Neutrophil (primary cell): ENCODE measurements at regions not wholly inside any gene's neighbourhood (a gene's known extent, or its start where the extent isn't known, plus 50 kb on each side); places are given as distances from the start of the nearest gene placed in this dataset.
"Not testable (repeated sequence)": the region's sequence is repeated elsewhere in the genome, so short reads cannot be mapped to it uniquely, and the experiment has no call there.

Experiments
- H3K27ac ChIP-seq: fragments of 200-600 bp; sonication (generic); 2 replicates; pipeline ENCODE4 v1.5.1; 2016; ENCODE audit warnings: mild to moderate bottlenecking, moderate library complexity
- H3K27me3 ChIP-seq: fragments of 200-600 bp; sonication (generic); 2 replicates; pipeline ENCODE4 v1.6.0; 2016; ENCODE audit warnings: mild to moderate bottlenecking
- H3K36me3 ChIP-seq: fragments of 200-600 bp; sonication (generic); 2 replicates; pipeline ENCODE4 v1.5.1; 2017
- H3K4me1 ChIP-seq, 2 experiments: fragments of 200-600 bp in 1 of 2; sonication (generic) in 1 of 2; 1 replicate in 1 of 2; 2 replicates in 1 of 2; pipeline versions ENCODE4 v1.5.1 to v1.6.1; 2013 to 2016; ENCODE audit warnings: low read depth in 1 of 2, low read length in 1 of 2, mild to moderate bottlenecking in 1 of 2, moderate library complexity in 1 of 2; ENCODE audit not compliant: control insufficient read depth in 1 of 2, insufficient read depth in 1 of 2
- H3K4me3 ChIP-seq, 2 experiments: fragments of 200-600 bp in 1 of 2; sonication (generic) in 1 of 2; 1 replicate in 1 of 2; 2 replicates in 1 of 2; pipeline ENCODE4 v1.5.1; 2013 to 2016; ENCODE audit warnings: low read depth in 1 of 2, low read length in 1 of 2, mild to moderate bottlenecking in 1 of 2, moderate library complexity in 1 of 2
- H3K9me3 ChIP-seq: fragments of 200-600 bp; sonication (generic); 2 replicates; pipeline ENCODE4 v1.5.1; 2016
- TF ChIP-seq, protein P1 (sequence below): fragments of 200-600 bp; sonication (generic); IDR thresholded peaks from 2 replicates; pipeline ENCODE4 v1.5.1; 2016; ENCODE audit warnings: antibody characterized with exemption

DNA sequence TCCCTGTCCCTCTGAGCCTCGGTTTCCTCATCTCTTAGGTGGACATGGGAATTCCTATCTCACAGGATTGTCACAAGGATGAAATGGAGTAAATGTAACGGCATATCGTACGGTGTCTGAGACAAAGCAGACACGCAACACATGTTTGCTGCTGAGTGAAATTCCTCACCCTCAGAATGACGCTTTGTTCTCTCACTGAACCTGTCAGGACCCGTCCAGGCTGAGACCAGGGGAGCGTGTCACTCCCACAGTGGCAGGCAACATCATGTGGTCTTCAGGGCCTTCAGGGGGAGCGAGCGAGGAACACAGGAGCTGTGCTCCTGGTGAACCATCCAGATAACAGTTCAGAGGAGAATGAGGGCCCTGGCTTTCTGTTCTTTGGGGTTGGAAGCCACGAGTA, 74.2 kb downstream of the TOMM20 start:
- TF ChIP-seq, protein P1, sequence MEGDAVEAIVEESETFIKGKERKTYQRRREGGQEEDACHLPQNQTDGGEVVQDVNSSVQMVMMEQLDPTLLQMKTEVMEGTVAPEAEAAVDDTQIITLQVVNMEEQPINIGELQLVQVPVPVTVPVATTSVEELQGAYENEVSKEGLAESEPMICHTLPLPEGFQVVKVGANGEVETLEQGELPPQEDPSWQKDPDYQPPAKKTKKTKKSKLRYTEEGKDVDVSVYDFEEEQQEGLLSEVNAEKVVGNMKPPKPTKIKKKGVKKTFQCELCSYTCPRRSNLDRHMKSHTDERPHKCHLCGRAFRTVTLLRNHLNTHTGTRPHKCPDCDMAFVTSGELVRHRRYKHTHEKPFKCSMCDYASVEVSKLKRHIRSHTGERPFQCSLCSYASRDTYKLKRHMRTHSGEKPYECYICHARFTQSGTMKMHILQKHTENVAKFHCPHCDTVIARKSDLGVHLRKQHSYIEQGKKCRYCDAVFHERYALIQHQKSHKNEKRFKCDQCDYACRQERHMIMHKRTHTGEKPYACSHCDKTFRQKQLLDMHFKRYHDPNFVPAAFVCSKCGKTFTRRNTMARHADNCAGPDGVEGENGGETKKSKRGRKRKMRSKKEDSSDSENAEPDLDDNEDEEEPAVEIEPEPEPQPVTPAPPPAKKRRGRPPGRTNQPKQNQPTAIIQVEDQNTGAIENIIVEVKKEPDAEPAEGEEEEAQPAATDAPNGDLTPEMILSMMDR = no peak
- no peaks in the 10 kb centered on the region for H3K9me3 ChIP-seq
- no peaks in the 10 kb centered on the region for H3K27me3 ChIP-seq
- no peak overlapping the region for H3K4me3 ChIP-seq
- H3K36me3 ChIP-seq = no peaks in the 10 kb centered on the region
- no peak overlapping the region for H3K27ac ChIP-seq
- H3K4me1 ChIP-seq = peaks cover 19 to 22% of the 10 kb centered on the region in 2 experiments

DNA sequence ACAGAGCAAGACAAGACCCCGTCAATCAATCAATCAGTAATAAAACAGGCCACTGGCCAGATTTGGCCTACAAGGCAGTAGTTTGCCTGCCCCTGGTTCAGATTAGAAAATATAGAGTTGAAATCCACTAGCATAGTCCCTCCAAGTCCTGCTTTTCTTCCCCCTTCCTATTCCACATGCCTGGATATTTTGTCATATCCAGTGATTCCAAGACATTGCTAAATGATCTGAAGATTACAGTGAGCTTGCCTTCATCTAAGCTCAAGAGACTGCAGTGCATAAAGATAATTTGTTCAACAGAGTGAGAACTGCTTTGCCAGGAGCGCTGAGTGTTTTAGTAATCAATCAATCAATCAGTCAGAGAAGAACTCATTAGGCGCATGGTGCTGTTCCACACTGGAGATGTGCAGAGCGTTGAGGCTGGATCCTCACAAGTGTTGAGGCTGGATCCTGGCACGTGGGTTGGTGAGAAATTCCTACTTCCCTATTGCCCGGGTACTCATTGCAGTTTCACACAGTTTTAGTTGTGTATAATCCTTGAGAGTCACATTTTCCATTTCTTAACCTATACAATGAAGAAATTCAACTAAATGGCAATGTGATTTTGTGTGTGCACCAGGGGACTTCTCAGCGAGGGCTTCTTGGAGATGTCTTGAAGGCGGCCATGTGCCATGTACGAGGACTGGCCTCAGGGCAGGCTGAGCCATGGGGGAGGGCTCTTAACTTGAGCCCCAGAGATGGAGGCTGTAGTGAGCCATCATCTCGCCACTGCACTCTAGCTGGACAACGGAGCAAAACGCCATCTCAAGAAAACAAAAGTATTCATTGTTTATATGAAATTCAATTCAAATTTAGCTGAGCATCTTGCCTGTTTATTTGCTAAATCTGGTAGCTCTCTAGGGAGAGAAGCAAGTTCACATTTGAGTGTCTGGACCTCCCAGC, 76.3 kb downstream of the TOMM20 start:
- peaks cover 12% of the 10 kb centered on the region in 2 experiments for H3K4me1 ChIP-seq
- TF ChIP-seq, protein P1 = no peak
- no peaks in the 10 kb centered on the region for H3K27me3 ChIP-seq
- H3K27ac ChIP-seq = no peak overlapping the region
- no peaks in the 10 kb centered on the region for H3K36me3 ChIP-seq
- H3K4me3 ChIP-seq = no peak overlapping the region
- no peaks in the 10 kb centered on the region for H3K9me3 ChIP-seq

DNA sequence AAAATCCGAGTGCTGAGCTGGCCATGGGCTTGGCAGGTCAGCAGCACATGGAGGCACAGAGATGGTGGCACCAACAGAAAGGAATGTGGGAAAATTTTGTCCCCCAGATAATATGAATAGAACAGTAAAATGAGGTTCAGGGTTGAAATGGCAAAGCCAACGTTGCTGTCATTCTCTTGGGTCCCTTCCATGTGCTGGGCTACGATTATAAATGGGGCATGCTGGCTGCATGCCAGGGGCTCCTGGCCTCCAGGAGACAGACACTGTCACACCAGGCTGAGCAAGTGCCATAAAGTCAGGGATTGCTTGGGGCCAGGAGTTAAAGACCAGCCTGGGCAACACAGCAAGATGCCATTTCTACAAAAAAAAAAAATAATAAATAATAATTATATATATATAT, 77.1 kb downstream of the TOMM20 start:
- Histone ChIP-seq H3K27ac (no peak overlapping the region), H3K4me1 (peaks cover 4% of the 10 kb centered on the region in 2 experiments), H3K36me3 (no peaks in the 10 kb centered on the region), H3K4me3 (no peak overlapping the region), H3K9me3 (no peaks in the 10 kb centered on the region), H3K27me3 (no peaks in the 10 kb centered on the region)
- TF ChIP-seq, protein P1 = no peak

DNA sequence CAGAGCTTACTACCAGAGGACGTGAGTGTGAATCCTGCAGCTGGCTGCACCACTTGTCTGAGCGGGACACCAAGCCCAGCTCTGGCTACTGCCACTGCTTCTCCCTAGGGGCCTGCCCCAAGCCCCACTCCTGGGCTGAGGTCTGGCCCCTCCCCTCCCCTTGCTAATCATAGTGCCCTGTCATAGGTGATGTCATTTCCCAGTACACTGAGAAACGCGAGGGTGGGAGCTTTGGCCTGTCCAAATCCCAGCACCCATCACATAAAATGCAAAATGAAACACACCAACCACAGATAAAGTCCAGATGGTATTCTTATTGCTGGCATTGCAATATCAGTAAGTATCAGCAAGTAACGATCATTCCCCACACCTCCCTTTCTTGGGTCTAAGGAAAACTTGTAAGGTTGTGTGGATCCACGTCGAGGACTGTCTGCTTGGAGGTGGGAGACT, 77.7 kb downstream of the TOMM20 start:
- no peak overlapping the region for H3K4me3 ChIP-seq
- H3K36me3 ChIP-seq = no peaks in the 10 kb centered on the region
- H3K27ac ChIP-seq = no peak overlapping the region
- H3K4me1 ChIP-seq = no peaks in the 10 kb centered on the region
- no peaks in the 10 kb centered on the region for H3K9me3 ChIP-seq
- H3K27me3 ChIP-seq = no peaks in the 10 kb centered on the region
- TF ChIP-seq, protein P1 = no peak

DNA sequence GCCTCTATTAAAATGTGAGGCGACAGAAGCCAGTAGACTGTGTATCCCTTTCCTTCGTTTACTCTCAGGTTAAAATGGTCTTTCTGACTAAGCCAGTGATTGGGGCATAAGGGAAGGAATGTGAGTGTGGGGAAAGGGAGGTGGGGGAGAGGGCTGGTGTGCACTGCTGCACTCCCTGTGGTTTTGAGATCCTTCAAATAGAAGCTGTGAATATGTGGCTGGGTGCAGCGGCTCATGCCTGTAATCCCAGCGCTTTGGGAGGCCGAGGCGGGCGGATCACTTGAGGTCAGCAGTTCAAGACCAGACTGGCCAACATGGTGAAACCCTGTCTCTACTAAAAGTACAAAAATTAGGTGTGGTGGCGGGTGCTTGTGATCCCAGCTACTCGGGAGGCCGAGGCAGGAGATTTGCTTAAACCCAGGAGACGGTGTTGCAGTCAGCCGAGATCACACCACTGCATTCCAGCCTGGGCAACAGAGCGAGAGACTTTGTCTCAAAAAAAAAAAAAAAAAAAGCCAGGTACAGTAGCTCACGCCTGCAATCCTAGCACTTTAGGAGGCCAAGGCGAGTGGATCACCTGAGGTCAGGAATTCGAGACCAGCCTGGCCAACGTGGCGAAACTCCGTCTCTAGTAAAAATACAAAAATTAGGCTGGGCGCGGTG, 78.8 kb downstream of the TOMM20 start:
- H3K9me3 ChIP-seq, H3K27me3 ChIP-seq, H3K27ac ChIP-seq, H3K36me3 ChIP-seq, H3K4me3 ChIP-seq, H3K4me1 ChIP-seq: not testable (repeated sequence)

DNA sequence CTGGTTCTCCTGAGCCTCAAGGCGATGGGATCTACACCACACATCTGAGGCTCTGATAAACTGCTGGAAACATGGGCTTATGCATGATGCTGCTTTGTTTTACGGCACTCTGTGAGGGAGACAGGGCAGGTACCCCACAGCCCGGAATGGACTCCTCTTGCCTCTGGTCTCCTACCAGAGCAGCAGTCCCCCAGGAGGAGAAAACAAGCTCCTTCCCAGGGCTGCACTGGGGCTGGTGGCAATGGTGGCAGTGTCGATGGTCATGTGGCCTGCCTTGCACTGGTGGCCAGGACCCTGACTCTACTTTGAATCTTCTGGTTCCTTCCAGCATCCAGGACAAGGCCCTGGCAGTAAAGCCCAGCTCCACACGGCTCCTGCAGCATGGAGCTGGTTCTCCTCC, 79.4 kb downstream of the TOMM20 start:
- no peak overlapping the region for H3K4me3 ChIP-seq
- H3K4me1 ChIP-seq = no peaks in the 10 kb centered on the region
- TF ChIP-seq, protein P1 = no peak
- no peak overlapping the region for H3K27ac ChIP-seq
- no peaks in the 10 kb centered on the region for H3K27me3 ChIP-seq
- H3K36me3 ChIP-seq = no peaks in the 10 kb centered on the region
- H3K9me3 ChIP-seq = no peaks in the 10 kb centered on the region
